ENCODE measurements at regions not wholly inside any gene's neighbourhood (a gene's known extent, or its start where the extent isn't known, plus 50 kb on each side); places are given as distances from the start of the nearest gene placed in this dataset.

- TF ChIP-seq CTCF (conservative IDR thresholded peaks at IDR 0.05; ENCODE audit: low read depth, low read length) (no peak), MAFK (IDR thresholded peaks at IDR 0.05; ENCODE audit: low read depth, low read length) (no peak), CEBPB (IDR thresholded peaks at IDR 0.05; ENCODE audit: low read depth, low read length) (no peak), SMC3 (IDR thresholded peaks at IDR 0.05; ENCODE audit: low read depth, low read length) (no peak), RAD21 (IDR thresholded peaks at IDR 0.05; ENCODE audit: low read length) (no peak), MAZ (IDR thresholded peaks at IDR 0.05; ENCODE audit: borderline replicate concordance, low read depth, low read length) (no peak), POLR2A (IDR thresholded peaks at IDR 0.05; ENCODE audit: low read depth, low read length) (no peak), USF2 (IDR thresholded peaks at IDR 0.05; ENCODE audit: low read depth, low read length) (no peak), MXI1 (IDR thresholded peaks at IDR 0.05; ENCODE audit: borderline replicate concordance, low read depth, low read length) (no peak), CHD1 (IDR thresholded peaks at IDR 0.05; ENCODE audit: low read depth, low read length) (no peak), ELK1 (IDR thresholded peaks at IDR 0.05; ENCODE audit: borderline replicate concordance, low read depth, low read length) (no peak), RFX5 (IDR thresholded peaks at IDR 0.05; ENCODE audit: low read depth, low read length) (no peak)
Measured at GRCh38 chr1:157289424-157290105, 151.4 kb upstream of the ETV3 start.
